Tibial nerve (tissue), 3 donors: ENCODE measurements at regions not wholly inside any gene's neighbourhood (a gene's known extent, or its start where the extent isn't known, plus 50 kb on each side); places are given as distances from the start of the nearest gene placed in this dataset.
"Not testable (repeated sequence)": the region's sequence is repeated elsewhere in the genome, so short reads cannot be mapped to it uniquely, and the experiment has no call there.

Source experiments
- POLR2A ChIP-seq, 2 donors: fragments of 450-650 bp; IDR thresholded peaks; one replicate each; pipeline ENCODE4 v1.6.1; 2017; ENCODE audit warnings: antibody characterized with exemption in 2 of 2, mild to moderate bottlenecking in 2 of 2, moderate library complexity in 2 of 2
- TF ChIP-seq, protein P1 (sequence below), 5 experiments: fragments of 200-600 bp in 3 of 5; fragments of 450-650 bp in 2 of 5; sonication (generic) in 3 of 5; IDR thresholded peaks; one replicate each; pipeline ENCODE4 v1.5.1; 2016 to 2019; ENCODE audit warnings: antibody characterized with exemption in 5 of 5, mild to moderate bottlenecking in 3 of 5, moderate library complexity in 2 of 5

GRCh38 chr4:3631544-3632266, 99.5 kb upstream of the LRPAP1 start:
- TF ChIP-seq, protein P1, sequence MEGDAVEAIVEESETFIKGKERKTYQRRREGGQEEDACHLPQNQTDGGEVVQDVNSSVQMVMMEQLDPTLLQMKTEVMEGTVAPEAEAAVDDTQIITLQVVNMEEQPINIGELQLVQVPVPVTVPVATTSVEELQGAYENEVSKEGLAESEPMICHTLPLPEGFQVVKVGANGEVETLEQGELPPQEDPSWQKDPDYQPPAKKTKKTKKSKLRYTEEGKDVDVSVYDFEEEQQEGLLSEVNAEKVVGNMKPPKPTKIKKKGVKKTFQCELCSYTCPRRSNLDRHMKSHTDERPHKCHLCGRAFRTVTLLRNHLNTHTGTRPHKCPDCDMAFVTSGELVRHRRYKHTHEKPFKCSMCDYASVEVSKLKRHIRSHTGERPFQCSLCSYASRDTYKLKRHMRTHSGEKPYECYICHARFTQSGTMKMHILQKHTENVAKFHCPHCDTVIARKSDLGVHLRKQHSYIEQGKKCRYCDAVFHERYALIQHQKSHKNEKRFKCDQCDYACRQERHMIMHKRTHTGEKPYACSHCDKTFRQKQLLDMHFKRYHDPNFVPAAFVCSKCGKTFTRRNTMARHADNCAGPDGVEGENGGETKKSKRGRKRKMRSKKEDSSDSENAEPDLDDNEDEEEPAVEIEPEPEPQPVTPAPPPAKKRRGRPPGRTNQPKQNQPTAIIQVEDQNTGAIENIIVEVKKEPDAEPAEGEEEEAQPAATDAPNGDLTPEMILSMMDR (IDR thresholded peaks at IDR 0.05), result not testable (repeated sequence)
- not testable (repeated sequence) for TF ChIP-seq POLR2A (IDR thresholded peaks at IDR 0.05)
